ENCODE measurements at regions not wholly inside any gene's neighbourhood (a gene's known extent, or its start where the extent isn't known, plus 50 kb on each side); places are given as distances from the start of the nearest gene placed in this dataset.
A peak's percentile ranks its signal among the peaks of the same experiment; 100 is the strongest.

GRCh38 chr12:115337693-115338543, 653.9 kb upstream of the TBX3 start:
- ChIA-PET POLR2A (interaction anchor here (0.5 to 1.5 kb wide), 4 partner anchors 14 to 655 kb away, joined by 3 to 5 read pairs (median 4); no protein-coding TSS in a partner anchor), CTCF (no interaction called here)
- H3K27ac Mint-ChIP-seq (ENCODE audit: low read depth, unreplicated experiment) = no peak overlapping the region
- H3K4me3 Mint-ChIP-seq (ENCODE audit: unreplicated experiment) = no peak overlapping the region
- peak; percentile 81 for DNase-seq (ENCODE audit: unreplicated experiment)
- H3K4me1 Mint-ChIP-seq (ENCODE audit: insufficient read depth, unreplicated experiment) = peaks cover 21% of the 10 kb centered on the region
- H3K27me3 Mint-ChIP-seq (ENCODE audit: insufficient read depth, unreplicated experiment) = no peaks in the 10 kb centered on the region
- no peak for TF ChIP-seq CTCF (IDR thresholded peaks at IDR 0.05; ENCODE audit: unreplicated experiment)
- intact Hi-C loops (cut with micrococcal nuclease) = loop anchor here (1.0 kb wide), 1 partner anchor 16 kb away; no protein-coding TSS in a partner anchor
- H3K36me3 Mint-ChIP-seq (ENCODE audit: insufficient read depth, unreplicated experiment) = peaks cover 6% of the 10 kb centered on the region
- no TSS peak for BruUV-seq (replicated peaks)
- no peaks in the 10 kb centered on the region for H3K9me3 Mint-ChIP-seq (ENCODE audit: unreplicated experiment)

- H3K27me3 Mint-ChIP-seq (ENCODE audit: insufficient read depth, unreplicated experiment) = no peaks in the 10 kb centered on the region
- no peak for TF ChIP-seq CTCF (IDR thresholded peaks at IDR 0.05; ENCODE audit: unreplicated experiment)
- ChIA-PET CTCF (interaction anchor here (0.6 kb wide), 1 partner anchor 62 kb away, joined by 3 read pairs; no protein-coding TSS in a partner anchor), POLR2A (interaction anchor here (0.6 to 0.8 kb wide), 2 partner anchors 8 to 653 kb away, joined by 3 read pairs; partner anchors contain the start of gene TBX3)
- no TSS peak for BruUV-seq (replicated peaks)
- no peaks in the 10 kb centered on the region for H3K9me3 Mint-ChIP-seq (ENCODE audit: unreplicated experiment)
- H3K4me3 Mint-ChIP-seq (ENCODE audit: unreplicated experiment) = no peak overlapping the region
- no peak overlapping the region for H3K27ac Mint-ChIP-seq (ENCODE audit: low read depth, unreplicated experiment)
- H3K4me1 Mint-ChIP-seq (ENCODE audit: insufficient read depth, unreplicated experiment) = peaks cover 14% of the 10 kb centered on the region
- DNase-seq (ENCODE audit: unreplicated experiment) = no peak
- peaks cover 6% of the 10 kb centered on the region for H3K36me3 Mint-ChIP-seq (ENCODE audit: insufficient read depth, unreplicated experiment)
- intact Hi-C loops (cut with micrococcal nuclease) = no loop called here
Measured at GRCh38 chr12:115336506-115336905, 652.5 kb upstream of the TBX3 start.

- no peak for TF ChIP-seq CTCF (IDR thresholded peaks at IDR 0.05; ENCODE audit: unreplicated experiment)
- POLR2A ChIA-PET = interaction anchor here (0.5 to 0.8 kb wide), 3 partner anchors 35 to 652 kb away, joined by 3 to 4 read pairs (median 3); partner anchors contain the start of gene TBX3
- DNase-seq (ENCODE audit: unreplicated experiment) = no peak
- no peaks in the 10 kb centered on the region for H3K27me3 Mint-ChIP-seq (ENCODE audit: insufficient read depth, unreplicated experiment)
- no TSS peak for BruUV-seq (replicated peaks)
- H3K9me3 Mint-ChIP-seq (ENCODE audit: unreplicated experiment) = no peaks in the 10 kb centered on the region
- intact Hi-C loops (cut with micrococcal nuclease) = no loop called here
- peaks cover 7% of the 10 kb centered on the region for H3K4me1 Mint-ChIP-seq (ENCODE audit: insufficient read depth, unreplicated experiment)
- H3K36me3 Mint-ChIP-seq (ENCODE audit: insufficient read depth, unreplicated experiment) = peaks cover 6% of the 10 kb centered on the region
- H3K27ac Mint-ChIP-seq (ENCODE audit: low read depth, unreplicated experiment) = no peak overlapping the region
- no peak overlapping the region for H3K4me3 Mint-ChIP-seq (ENCODE audit: unreplicated experiment)
- CTCF ChIA-PET = interaction anchor here (0.5 kb wide), 1 partner anchor 145 kb away, joined by 3 read pairs; no protein-coding TSS in a partner anchor
Measured at GRCh38 chr12:115335594-115335993, 651.6 kb upstream of the TBX3 start.

GRCh38 chr12:115335048-115335447, 651.1 kb upstream of the TBX3 start:
- Mint-ChIP-seq H3K9me3 (ENCODE audit: unreplicated experiment) (no peaks in the 10 kb centered on the region), H3K27me3 (ENCODE audit: insufficient read depth, unreplicated experiment) (no peaks in the 10 kb centered on the region), H3K4me1 (ENCODE audit: insufficient read depth, unreplicated experiment) (peaks cover 7% of the 10 kb centered on the region), H3K36me3 (ENCODE audit: insufficient read depth, unreplicated experiment) (peaks cover 6% of the 10 kb centered on the region), H3K27ac (ENCODE audit: low read depth, unreplicated experiment) (no peak overlapping the region), H3K4me3 (ENCODE audit: unreplicated experiment) (no peak overlapping the region)
- ChIA-PET POLR2A (interaction anchor here (0.7 to 1.1 kb wide), 2 partner anchors 19 to 34 kb away, joined by 4 read pairs; no protein-coding TSS in a partner anchor), CTCF (interaction anchor here (0.5 kb wide), 2 partner anchors 144 to 334 kb away, joined by 3 read pairs; no protein-coding TSS in a partner anchor)
- no peak for TF ChIP-seq CTCF (IDR thresholded peaks at IDR 0.05; ENCODE audit: unreplicated experiment)
- BruUV-seq (replicated peaks) = no TSS peak
- no peak for DNase-seq (ENCODE audit: unreplicated experiment)
- intact Hi-C loops (cut with micrococcal nuclease) = no loop called here
